Liver (tissue), 8 donors: ENCODE measurements at regions not wholly inside any gene's neighbourhood (a gene's known extent, or its start where the extent isn't known, plus 50 kb on each side); places are given as distances from the start of the nearest gene placed in this dataset.

ENCODE experiments used
- DNase-seq: peaks from one replicate; pipeline ENCODE4 v3.0.0-alpha.2; 2017; ENCODE audit warnings: low spot score
- H3K27ac ChIP-seq, 2 donors: one replicate each; pipeline ENCODE4 v1.7.0; 2013; ENCODE audit warnings: inconsistent platforms in 2 of 2, low read length in 2 of 2, control low read depth in 1 of 2, low read depth in 1 of 2, mild to moderate bottlenecking in 1 of 2
- H3K27me3 ChIP-seq, 4 donors: one replicate each; pipeline versions ENCODE4 v1.6.1 to v1.7.0; 2013; ENCODE audit warnings: low read length in 3 of 4, inconsistent platforms in 1 of 4, mild to moderate bottlenecking in 1 of 4, moderate library complexity in 1 of 4; ENCODE audit not compliant: control insufficient read depth in 4 of 4, insufficient read depth in 4 of 4
- H3K36me3 ChIP-seq, 4 donors: one replicate each; pipeline versions ENCODE4 v1.6.1 to v1.7.0; 2013; ENCODE audit warnings: low read length in 3 of 4, mild to moderate bottlenecking in 3 of 4, low read depth in 1 of 4, moderate library complexity in 1 of 4; ENCODE audit not compliant: control insufficient read depth in 4 of 4, insufficient read depth in 3 of 4
- H3K4me1 ChIP-seq, 4 donors: one replicate each; pipeline versions ENCODE4 v1.6.1 to v1.7.0; 2013; ENCODE audit warnings: low read length in 3 of 4, mild to moderate bottlenecking in 3 of 4, moderate library complexity in 1 of 4; ENCODE audit not compliant: control insufficient read depth in 4 of 4, insufficient read depth in 4 of 4
- H3K4me3 ChIP-seq, 3 donors: one replicate each; pipeline versions ENCODE4 v1.6.1 to v1.7.0; 2013; ENCODE audit warnings: low read length in 3 of 3, control low read depth in 1 of 3, low read depth in 1 of 3, mild to moderate bottlenecking in 1 of 3
- H3K9ac ChIP-seq, 2 donors: one replicate each; pipeline ENCODE4 v1.7.0; 2013; ENCODE audit warnings: low read length in 2 of 2, mild to moderate bottlenecking in 2 of 2, moderate library complexity in 2 of 2, control low read depth in 1 of 2, low read depth in 1 of 2
- H3K9me3 ChIP-seq, 4 donors: one replicate each; pipeline versions ENCODE4 v1.6.1 to v1.7.0; 2013; ENCODE audit warnings: low read length in 3 of 4; ENCODE audit not compliant: control insufficient read depth in 4 of 4
- ATF3 ChIP-seq: IDR thresholded peaks from 2 replicates; pipeline ENCODE4 v1.6.1; 2016; ENCODE audit warnings: antibody characterized with exemption
- CTCF ChIP-seq: fragments of 150-350 bp; IDR thresholded peaks from 2 replicates; pipeline ENCODE4 v1.5.1; 2017; ENCODE audit warnings: improper control_type of control experiment, low read depth, low read length; ENCODE audit not compliant: missing input control
- EGR1 ChIP-seq, 2 donors: IDR thresholded peaks; 2 replicates each; pipeline ENCODE4 v1.6.1; 2016 to 2018; ENCODE audit warnings: antibody characterized with exemption in 2 of 2, low read depth in 2 of 2
- FOXA1 ChIP-seq: IDR thresholded peaks from 2 replicates; pipeline ENCODE4 v1.6.1; 2016; ENCODE audit warnings: antibody characterized with exemption
- FOXA2 ChIP-seq: IDR thresholded peaks from 2 replicates; pipeline ENCODE4 v1.6.1; 2016; ENCODE audit warnings: antibody characterized with exemption
- GABPA ChIP-seq, 2 donors: IDR thresholded peaks in 1 of 2; conservative IDR thresholded peaks in 1 of 2; 2 replicates each; pipeline ENCODE4 v1.6.1; 2016; ENCODE audit warnings: antibody characterized with exemption in 2 of 2, mild to moderate bottlenecking in 1 of 2, moderate library complexity in 1 of 2
- HNF4A ChIP-seq, 2 donors: conservative IDR thresholded peaks; 2 replicates each; pipeline ENCODE4 v1.6.1; 2016; ENCODE audit warnings: antibody characterized with exemption in 2 of 2, mild to moderate bottlenecking in 2 of 2
- HNF4G ChIP-seq: IDR thresholded peaks from 2 replicates; pipeline ENCODE4 v1.6.1; 2016; ENCODE audit warnings: antibody characterized with exemption
- JUND ChIP-seq, 2 donors: IDR thresholded peaks; 2 replicates each; pipeline ENCODE4 v1.6.1; 2016; ENCODE audit warnings: antibody characterized with exemption in 2 of 2
- NR2F2 ChIP-seq: IDR thresholded peaks from 2 replicates; pipeline ENCODE4 v1.6.1; 2016; ENCODE audit warnings: antibody characterized with exemption
- RAD21 ChIP-seq, 2 donors: IDR thresholded peaks; 2 replicates each; pipeline ENCODE4 v1.6.1; 2016; ENCODE audit warnings: antibody characterized with exemption in 2 of 2, mild to moderate bottlenecking in 2 of 2
- REST ChIP-seq: IDR thresholded peaks from 2 replicates; pipeline ENCODE4 v1.6.1; 2016; ENCODE audit warnings: antibody characterized with exemption, mild to moderate bottlenecking
- RXRA ChIP-seq, 2 donors: IDR thresholded peaks; 2 replicates each; pipeline ENCODE4 v1.6.1; 2017 to 2018; ENCODE audit warnings: antibody characterized with exemption in 2 of 2, mild to moderate bottlenecking in 1 of 2
- SP1 ChIP-seq: IDR thresholded peaks from 2 replicates; pipeline ENCODE4 v1.6.1; 2018; ENCODE audit warnings: antibody characterized with exemption, mild to moderate bottlenecking
- YY1 ChIP-seq: IDR thresholded peaks from 2 replicates; pipeline ENCODE4 v1.6.1; 2016; ENCODE audit warnings: antibody characterized with exemption, mild to moderate bottlenecking
- ZBTB33 ChIP-seq: IDR thresholded peaks from 2 replicates; pipeline ENCODE4 v1.6.1; 2016; ENCODE audit warnings: antibody characterized with exemption
- WGBS: extraction: QIAGEN DNeasy Blood & Tissue Kit; methylation state at CpG from one replicate; pipeline ENCODE4 v1.1.7; 2013; 5-methylcytosine and 5-hydroxymethylcytosine counted together
- donor health status: healthy.
- donor health status: healthy.
- donor health status: healthy.
- donor health status: healthy.
- donor health status: healthy.

GRCh38 chr10:132479024-132479602, 58.5 kb upstream of the INPP5A start (continued):
- TF ChIP-seq CTCF (no peak), JUND (IDR thresholded peaks at IDR 0.05) (no peak), GABPA (IDR thresholded peaks at IDR 0.05 in 1 of 2, conservative IDR thresholded peaks at IDR 0.05 in 1 of 2) (no peak), NR2F2 (no peak), EGR1 (IDR thresholded peaks at IDR 0.05; ENCODE audit: low read depth in 2 of 2) (no peak), ZBTB33 (no peak), ATF3 (no peak)

- TF ChIP-seq HNF4G, result no peak
- no peak for TF ChIP-seq NR2F2
- peak; percentile 27 for TF ChIP-seq FOXA2
- TF ChIP-seq RAD21 (IDR thresholded peaks at IDR 0.05), result peak in 1 of 2 donors; percentile 11
- no peak for TF ChIP-seq YY1
- peak; percentile 36 to 79 for TF ChIP-seq RXRA (IDR thresholded peaks at IDR 0.05)
- no peak for TF ChIP-seq FOXA1
- TF ChIP-seq HNF4A (conservative IDR thresholded peaks at IDR 0.05), result peak in 1 of 2 donors; percentile 57
- no peaks in the 10 kb centered on the region for H3K9me3 ChIP-seq
- WGBS, result 50% methylated on average over 14 of the region's 14 CpGs
- H3K27me3 ChIP-seq, result no peaks in the 10 kb centered on the region
- H3K27ac ChIP-seq, result no peak overlapping the region
- no peaks in the 10 kb centered on the region for H3K36me3 ChIP-seq
- H3K4me3 ChIP-seq, result no peak overlapping the region
- no peak overlapping the region for H3K9ac ChIP-seq
- no peak for DNase-seq
- peaks cover 0 to 4% (median 2%) of the 10 kb centered on the region in 4 donors for H3K4me1 ChIP-seq
Observed at GRCh38 chr10:132479603-132480221, 57.9 kb upstream of the INPP5A start.

- no peak for TF ChIP-seq JUND (IDR thresholded peaks at IDR 0.05)
- TF ChIP-seq GABPA (IDR thresholded peaks at IDR 0.05 in 1 of 2, conservative IDR thresholded peaks at IDR 0.05 in 1 of 2), result no peak
- TF ChIP-seq YY1, result no peak
- TF ChIP-seq ATF3, result no peak
- TF ChIP-seq FOXA1, result no peak
- no peak for TF ChIP-seq FOXA2
- TF ChIP-seq REST, result no peak
- TF ChIP-seq SP1, result no peak
- TF ChIP-seq RAD21 (IDR thresholded peaks at IDR 0.05), result no peak
- no peak overlapping the region for H3K27ac ChIP-seq
- H3K36me3 ChIP-seq, result no peaks in the 10 kb centered on the region
- no peaks in the 10 kb centered on the region for H3K27me3 ChIP-seq
- DNase-seq, result no peak
- no peak overlapping the region for H3K4me3 ChIP-seq
- peaks cover 0 to 4% (median 2%) of the 10 kb centered on the region in 4 donors for H3K4me1 ChIP-seq
- H3K9ac ChIP-seq, result no peak overlapping the region
- H3K9me3 ChIP-seq, result no peaks in the 10 kb centered on the region
- WGBS, result 80% methylated on average over 7 of the region's 7 CpGs
Observed at GRCh38 chr10:132480356-132480755, 57.2 kb upstream of the INPP5A start.
